Epidermal melanocyte (primary cell): ENCODE measurements at regions not wholly inside any gene's neighbourhood (a gene's known extent, or its start where the extent isn't known, plus 50 kb on each side); places are given as distances from the start of the nearest gene placed in this dataset.

ENCODE experiments used
- DNase-seq: peaks from one replicate; pipeline ENCODE4 v3.0.0; 2011; ENCODE audit warnings: low spot score; ENCODE audit not compliant: insufficient read length

DNA sequence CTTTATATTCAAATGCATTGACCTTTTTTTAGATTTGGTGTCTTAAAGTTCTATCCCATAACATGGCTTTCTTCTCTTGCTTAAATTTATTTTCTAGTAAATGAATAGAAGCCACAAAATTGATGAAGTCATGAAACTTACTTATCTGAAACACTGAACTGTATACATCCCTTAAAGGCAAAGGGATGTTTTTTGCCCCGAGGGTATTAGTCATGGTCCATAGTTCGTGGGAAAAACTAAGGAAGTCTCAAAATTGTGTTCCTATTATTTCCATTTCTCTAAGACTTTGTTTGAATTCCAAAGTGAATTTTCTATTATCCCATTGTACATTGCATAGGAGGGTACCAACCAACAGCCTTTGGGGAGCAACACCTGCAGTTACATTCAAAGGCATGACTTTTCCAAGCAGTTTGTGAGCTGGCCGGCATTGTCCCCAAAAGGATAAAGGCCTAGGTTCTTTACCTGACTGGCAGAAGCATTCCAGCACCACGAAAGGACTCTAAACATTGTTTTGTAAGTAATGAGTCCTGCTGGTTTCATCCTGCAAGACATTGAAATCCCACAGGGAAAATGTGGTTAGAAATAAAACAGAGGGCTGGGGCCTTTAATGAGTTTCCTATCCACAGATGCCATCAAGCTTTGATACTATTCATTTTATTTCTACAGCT is 473.5 kb downstream of the PRKD1 start:
- no peak for DNase-seq

DNA sequence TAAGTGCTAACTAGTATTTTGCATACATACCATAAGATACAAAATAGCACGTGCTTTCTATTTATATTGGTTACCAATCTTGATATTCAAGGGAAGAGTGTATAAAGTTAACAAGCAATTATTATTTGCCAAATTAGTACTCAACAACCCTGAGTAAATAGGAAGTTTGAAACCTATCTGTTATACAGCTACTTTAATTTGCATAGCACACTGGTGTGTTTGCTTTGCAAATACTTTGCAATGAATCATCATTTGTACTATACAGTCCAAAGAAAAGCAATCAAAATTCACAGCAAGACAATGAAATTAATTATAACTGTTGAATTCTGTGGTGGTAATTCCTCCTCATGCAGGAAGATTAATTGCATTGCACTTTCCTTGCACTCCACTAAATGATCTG is 469.1 kb downstream of the PRKD1 start:
- no peak for DNase-seq

DNA sequence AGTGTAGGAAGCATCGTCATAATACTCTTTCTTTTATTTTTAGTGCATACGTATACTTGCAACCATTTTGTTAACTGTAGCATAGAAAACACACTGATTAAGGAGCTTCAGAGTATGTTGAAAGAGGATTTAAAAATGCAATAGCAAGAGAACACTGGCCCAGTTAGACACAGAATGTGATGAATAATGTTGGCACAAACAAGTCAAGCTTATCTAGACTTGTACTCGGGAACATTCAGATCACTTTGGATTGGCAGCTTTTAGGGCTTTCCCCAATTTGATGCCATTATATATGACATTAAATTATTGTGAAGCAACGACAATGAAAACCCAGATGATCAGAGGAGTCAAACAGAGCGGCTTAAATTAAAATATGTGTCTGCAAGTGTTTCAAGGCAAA is 468.1 kb downstream of the PRKD1 start:
- no peak for DNase-seq

DNA sequence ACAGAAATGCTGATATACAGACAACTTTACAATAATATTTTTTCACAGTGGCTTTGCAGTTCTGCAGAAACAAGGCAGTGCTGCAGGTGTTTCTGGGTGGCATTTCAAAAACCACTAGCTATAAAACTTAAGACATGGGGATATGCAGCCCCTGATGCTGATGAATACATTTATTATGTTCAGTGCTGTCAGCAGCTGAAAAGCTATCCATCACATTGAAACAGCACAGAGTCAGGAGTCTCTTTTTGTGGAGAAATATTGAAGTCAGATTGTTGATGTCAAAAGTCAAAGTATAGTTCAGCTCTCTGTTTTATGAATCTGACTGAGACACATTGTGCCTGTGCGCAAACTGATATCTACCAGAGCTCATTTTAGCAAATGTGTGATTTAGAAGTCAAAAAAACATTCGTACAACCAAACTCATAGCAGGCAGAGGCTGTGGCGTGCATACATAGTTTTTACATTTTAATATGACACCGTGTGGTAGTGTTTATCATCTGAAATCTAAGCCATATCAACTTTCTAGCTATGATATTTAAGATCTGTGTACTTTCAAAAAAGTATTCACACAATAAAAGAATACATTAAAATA is 467.6 kb downstream of the PRKD1 start:
- no peak for DNase-seq

DNA sequence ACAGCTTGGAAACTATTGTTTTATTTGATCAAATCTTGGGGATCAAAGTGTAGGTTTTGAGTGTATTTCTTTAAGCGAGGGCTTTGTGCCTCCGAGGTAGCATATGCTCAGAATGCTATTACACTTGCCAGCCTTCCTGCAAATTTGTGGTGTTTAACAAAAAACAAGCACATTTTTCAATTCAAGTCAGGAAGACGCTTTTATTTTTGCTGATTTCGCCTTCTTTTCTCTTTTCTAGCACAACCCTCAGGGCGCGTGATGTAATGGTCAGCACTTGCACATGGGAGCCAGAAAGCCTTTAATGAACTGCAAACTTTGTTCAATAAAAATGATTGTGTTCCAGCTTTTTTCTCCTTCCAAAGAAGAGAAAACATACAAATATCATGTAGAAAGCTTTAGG is 466.5 kb downstream of the PRKD1 start:
- DNase-seq, result no peak

DNA sequence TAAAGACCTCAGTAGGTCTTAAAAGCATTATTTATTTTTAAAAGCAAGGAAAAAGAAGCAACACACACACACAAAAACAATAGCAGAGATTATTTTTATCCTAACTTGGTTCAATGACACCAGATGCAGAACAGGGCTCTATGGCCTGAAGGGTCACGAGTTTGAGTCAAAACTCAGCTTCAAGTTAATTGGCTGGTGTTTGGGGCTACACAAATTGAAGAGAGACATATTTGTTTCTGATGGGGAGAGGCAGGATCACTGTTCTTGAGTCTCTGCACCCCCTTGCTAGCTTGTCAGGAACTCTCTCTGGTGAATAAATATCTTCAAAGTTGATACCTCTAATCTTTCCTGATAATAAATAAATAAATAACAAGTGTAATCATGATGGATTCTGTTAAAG is 466.1 kb downstream of the PRKD1 start:
- no peak for DNase-seq

DNA sequence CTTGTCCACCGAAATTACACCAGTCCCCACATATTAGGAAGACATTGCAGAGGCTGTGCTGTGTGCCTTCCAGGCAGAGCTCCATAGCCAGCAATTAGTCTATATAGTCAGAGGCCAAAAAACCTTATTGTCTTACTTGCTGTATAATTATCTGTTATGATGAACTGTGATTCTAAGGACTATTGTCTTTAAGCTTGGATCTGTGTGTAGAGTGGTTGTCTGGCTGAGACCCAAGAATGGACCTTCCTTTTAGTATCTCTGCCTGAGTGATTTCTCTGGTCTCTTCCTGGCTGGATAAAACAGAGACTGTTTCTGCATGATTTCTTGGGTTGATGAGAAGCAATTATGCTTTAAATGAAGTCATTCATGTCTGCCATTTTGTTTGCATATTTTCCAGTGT is 465.3 kb downstream of the PRKD1 start:
- no peak for DNase-seq

DNA sequence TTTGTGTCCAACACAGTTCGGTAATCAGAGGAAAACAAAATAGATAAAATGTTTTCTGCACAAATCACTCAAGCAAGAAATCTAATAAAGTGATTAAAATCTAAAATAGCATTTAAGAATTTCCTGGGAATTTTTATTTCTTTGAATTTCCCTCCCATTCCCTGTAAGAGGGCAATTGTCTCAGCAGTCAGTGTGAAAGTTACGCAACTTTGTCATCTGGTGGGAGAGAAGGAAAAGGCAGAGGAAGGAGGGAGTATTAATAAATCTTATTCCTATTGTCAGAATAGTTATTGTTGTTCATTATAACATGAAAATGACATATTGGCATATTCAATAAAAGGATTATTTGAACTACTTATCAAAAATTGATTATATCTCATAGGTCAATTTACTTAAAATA is 464.9 kb downstream of the PRKD1 start:
- no peak for DNase-seq

DNA sequence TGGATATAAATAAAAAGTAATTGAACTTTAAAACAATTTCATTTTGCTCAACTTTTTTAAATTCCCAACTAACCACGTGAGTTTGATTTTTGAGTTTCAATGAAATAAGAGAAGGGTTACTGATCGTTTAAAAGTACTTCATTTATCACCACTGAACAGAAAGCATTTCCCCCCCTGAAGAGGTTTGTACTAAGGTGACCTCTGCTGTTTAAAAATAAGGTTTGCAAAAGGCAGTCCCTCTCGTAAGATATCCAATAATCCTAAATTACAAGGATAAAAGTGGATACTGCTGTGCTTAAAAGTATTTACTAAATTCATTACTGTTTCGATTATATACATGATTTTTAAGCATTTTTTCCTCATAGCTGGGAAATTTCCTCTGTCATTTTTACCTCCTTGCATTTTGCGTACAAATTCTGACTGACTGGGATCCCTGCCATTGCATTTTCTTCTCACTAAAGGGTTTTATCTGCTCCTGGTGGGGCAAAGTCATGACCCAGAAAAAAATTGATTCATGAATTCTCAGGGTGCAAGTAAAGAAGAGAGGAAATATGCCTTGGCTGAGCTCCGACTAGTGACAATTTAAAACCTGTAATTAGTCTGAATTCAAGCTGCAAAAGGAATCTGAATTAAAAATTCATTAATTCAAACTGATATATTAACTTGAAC is 463.8 kb downstream of the PRKD1 start:
- no peak for DNase-seq

DNA sequence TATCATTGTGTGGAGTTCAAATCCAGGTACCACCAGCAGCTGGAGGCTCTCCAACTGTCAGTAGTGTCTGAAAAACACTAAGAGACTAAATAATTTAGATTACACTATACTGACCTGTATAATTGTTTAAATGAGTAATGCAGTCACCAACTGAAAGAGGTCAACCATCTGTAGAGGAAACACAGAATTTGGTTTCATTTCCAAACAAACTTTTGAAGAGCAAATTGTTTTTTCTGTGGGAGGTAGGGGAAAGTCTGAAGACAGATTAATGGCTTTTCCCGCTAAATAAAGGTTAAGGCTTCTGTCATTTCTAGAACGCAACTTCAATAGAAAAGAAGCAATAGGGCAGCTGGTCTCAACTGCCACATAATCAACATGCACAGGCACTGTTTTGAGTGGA is 462.6 kb downstream of the PRKD1 start:
- no peak for DNase-seq

DNA sequence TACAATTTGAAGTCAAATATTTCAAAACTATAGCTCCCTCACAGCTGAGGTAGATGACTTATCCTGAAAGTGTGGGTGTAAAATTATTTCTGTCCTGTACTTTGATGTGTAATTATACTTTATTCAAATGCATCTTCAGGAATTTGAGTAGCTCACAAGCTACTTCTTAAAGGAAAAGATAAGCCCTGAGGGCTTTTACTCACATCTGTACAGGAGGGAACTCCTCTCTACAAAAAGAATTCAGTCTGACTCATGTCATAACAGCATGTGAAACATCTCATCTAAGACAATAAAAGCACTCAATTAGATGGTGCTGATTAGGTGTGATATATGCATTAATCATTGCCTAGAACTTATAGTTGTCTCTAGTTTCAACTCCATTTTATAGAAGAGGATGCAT is 452.0 kb downstream of the PRKD1 start:
- no peak for DNase-seq

DNA sequence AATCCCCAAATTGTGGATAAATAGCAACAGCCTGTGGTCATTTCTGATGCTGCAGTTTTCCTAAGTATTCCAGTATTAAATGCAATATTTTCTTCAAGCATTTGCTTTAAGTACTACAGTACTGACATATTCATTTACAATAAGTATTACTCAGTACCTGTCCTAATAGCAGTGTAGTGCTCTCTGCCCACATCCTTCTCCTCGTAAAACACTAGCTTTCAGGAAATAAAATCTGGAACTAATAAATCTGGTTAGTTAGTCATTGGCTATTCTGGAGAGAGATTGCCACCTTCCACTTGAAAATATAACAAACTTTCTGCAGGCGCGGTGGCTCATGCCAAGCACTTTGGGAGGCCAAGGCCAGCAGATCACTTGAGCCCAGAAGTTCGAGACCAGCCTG is 441.5 kb downstream of the PRKD1 start:
- DNase-seq, result no peak

DNA sequence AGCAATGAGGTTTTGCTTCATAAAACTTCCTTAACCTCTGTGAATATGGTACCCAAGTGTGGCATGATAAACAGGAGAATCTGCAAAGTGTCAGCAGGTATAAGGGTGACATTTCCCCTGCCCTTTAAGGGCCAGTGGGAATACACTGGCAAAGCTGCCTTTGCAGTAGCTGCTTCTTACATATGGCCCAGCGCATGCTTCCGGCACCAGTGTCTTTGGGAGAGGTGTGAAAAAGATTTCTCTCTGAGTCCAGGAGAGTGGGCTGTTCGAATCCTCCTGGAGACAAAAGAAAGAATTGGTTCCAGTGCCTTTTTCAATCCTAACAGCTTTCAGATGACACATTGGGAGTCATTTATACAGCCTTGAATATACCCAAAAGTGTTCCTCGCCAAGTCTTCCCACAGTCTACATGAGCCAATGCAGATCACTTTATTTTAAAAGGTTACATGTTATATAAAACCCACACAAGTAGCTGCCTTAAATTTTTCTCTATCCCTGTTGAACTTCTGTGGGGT is 437.7 kb downstream of the PRKD1 start:
- no peak for DNase-seq

DNA sequence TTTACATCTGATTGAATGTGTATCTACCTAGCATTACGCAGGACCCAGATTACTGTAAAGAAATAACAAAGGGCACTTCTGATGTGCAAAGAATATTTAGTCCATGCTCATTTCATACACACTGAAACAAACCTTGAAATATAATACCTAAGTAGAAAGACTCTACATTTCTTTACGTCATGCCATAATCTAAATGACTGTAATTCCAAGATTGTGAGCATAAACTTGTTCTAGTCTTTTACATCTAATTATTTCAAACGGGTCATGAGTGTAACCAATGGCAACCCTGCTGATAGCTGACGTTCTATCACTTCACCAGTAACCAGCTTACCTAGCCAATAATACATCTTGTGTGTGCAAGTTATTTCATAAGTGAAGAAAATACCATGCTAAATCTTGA is 433.8 kb downstream of the PRKD1 start:
- DNase-seq, result no peak

DNA sequence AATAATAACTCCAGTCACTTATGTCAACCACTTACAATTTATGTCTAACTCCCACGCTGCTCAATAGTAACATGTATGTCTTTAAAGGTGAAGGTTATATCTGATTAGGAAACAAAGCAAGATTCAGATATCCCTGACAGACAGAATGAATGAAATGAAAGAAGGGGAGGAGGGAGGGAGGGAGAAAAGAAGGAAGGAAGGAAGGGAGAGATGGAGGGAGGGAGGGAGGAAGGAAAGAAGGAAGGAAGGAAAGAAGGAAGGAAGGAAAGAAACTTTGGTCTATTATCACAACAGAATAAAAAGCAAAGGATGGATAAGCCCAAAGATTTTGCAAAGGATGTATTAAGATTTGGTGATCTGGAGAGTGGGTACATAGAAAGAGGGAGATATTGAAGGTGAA is 433.3 kb downstream of the PRKD1 start:
- DNase-seq, result no peak

DNA sequence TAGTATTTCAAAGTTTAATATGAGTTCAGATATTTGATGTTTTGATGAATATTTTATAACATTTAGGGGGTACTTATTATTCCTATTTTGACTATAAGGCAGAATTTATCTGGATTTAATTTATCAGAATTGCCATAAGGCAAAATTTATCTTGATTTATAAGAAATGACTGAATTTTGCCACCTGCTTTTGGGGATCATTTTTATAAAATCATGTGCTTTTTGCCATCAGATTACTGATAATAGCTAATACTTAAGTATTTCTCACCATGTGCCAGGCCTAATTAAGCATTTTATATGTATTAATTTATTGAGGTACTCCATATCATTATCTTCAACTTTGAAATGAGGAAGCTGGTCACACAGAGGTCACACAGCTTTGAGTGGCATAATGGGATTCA is 423.7 kb downstream of the PRKD1 start:
- no peak for DNase-seq

DNA sequence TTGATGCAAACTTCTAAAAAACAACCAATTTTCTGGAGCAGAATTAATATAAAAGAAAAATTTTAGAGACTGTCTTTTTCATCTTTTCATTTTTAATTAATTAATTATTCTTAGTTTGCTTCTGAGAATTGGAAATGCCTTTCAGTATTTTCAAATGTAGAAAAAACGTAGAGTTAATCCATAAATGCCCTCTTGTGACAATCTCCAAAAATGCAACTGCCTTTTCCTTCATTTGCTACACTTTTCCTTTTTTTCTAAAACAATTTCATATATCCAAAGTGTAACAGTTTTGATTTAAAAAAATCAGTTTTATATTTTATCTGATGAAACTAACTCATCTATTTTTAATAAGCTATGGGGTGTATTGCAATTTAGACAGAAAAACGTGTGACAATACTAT is 409.3 kb downstream of the PRKD1 start:
- DNase-seq, result no peak

DNA sequence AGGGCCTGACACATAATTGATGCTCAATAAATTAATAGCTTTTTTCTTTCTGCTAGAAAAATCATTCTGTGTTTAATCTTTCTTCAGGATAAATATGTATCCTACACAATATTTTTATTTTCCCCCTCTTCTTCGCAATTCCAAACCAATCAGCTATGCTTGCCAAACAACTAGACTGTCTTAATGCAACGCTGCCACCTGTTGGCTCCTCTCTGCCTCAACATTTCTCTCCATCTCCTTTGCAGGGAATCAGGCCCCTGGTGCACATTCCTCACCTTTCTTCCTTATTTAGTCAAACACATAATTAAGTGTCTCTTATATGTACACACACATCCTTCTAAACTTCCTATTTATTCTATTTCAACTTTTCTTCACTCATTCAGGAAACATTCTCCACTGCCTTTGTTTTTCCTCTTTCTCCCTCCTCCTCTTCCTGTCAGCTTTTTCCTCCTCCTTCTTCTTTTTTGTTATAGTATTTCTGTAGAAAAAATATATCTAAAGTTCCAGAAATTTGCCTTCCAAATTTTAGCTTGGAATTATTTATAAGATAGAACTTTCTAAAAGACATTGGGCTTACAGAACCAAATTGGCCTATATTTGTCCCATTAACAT is 406.0 kb downstream of the PRKD1 start:
- DNase-seq, result no peak
